IMR-90 (cell line): ENCODE measurements at regions not wholly inside any gene's neighbourhood (a gene's known extent, or its start where the extent isn't known, plus 50 kb on each side); places are given as distances from the start of the nearest gene placed in this dataset.

Source experiments
- ATAC-seq: fragments of 200-7000 bp; cut with Tn5 transposase; 2 replicates; pipeline ENCODE4 v1.9.1; 2020; ENCODE audit warnings: low read depth, mild to moderate bottlenecking, moderate library complexity
- BruUV-seq: library from RNA; stranded (reverse); fragments of 400-500 nt; replicated peaks from 2 replicates; lab custom pipeline; 2021; lab: Mats Ljungman, UMichigan
- CTCF ChIA-PET: fragments of 300-600 bp; formaldehyde crosslinking; extraction: SDS; loops from one replicate; lab custom pipeline; 2021; ENCODE audit warnings: antibody characterized with exemption; lab: Yijun Ruan, JAX
- POLR2A ChIA-PET: fragments of 300-600 bp; sonication (Branson Sonifier 250); formaldehyde crosslinking; loops from one replicate; lab custom pipeline; 2022; ENCODE audit warnings: antibody characterized with exemption; ENCODE audit not compliant: unreplicated experiment; lab: Charles Lee
- DNase-seq: peaks from one replicate; pipeline ENCODE4 v3.0.0; 2013
- H2AFZ ChIP-seq: replicated peaks from 2 replicates; pipeline ENCODE3; 2013; ENCODE audit warnings: low read length, mild to moderate bottlenecking; ENCODE audit not compliant: poor library complexity
- H2AK5ac ChIP-seq: 2 replicates; pipeline ENCODE4 v1.6.1; 2013; ENCODE audit warnings: low read depth, low read length, inconsistent platforms
- H2AK9ac ChIP-seq: replicated peaks from 2 replicates; pipeline ENCODE3; 2013; ENCODE audit warnings: mild to moderate bottlenecking, low read depth, low read length, moderate library complexity; ENCODE audit not compliant: poor library complexity
- H2BK120ac ChIP-seq: 2 replicates; pipeline ENCODE4 v1.6.1; 2013; ENCODE audit warnings: low read depth, low read length, inconsistent platforms
- H2BK15ac ChIP-seq: 3 replicates; pipeline ENCODE4 v1.6.1; 2013; ENCODE audit warnings: low read depth, low read length, inconsistent platforms
- H2BK20ac ChIP-seq: 2 replicates; pipeline ENCODE4 v1.6.1; 2013; ENCODE audit warnings: low read depth, mild to moderate bottlenecking, inconsistent platforms, low read length, moderate library complexity
- H2BK5ac ChIP-seq: 2 replicates; pipeline ENCODE4 v1.6.1; 2013; ENCODE audit warnings: mild to moderate bottlenecking, low read depth, low read length, inconsistent platforms; ENCODE audit not compliant: poor library complexity, severe bottlenecking
- H3K14ac ChIP-seq: replicated peaks from 2 replicates; pipeline ENCODE4 v1.6.1; 2013; ENCODE audit warnings: low read depth, low read length, inconsistent platforms
- H3K18ac ChIP-seq: 2 replicates; pipeline ENCODE4 v1.6.1; 2013; ENCODE audit warnings: low read depth, low read length, control low read depth
- H3K23ac ChIP-seq: 2 replicates; pipeline ENCODE4 v1.6.1; 2013; ENCODE audit warnings: low read depth, low read length, inconsistent platforms
- H3K27ac ChIP-seq: 2 replicates; pipeline ENCODE4 v1.5.1; 2013; ENCODE audit warnings: mild to moderate bottlenecking, control low read depth, low read length; ENCODE audit not compliant: insufficient read depth
- H3K27me3 ChIP-seq: 2 replicates; pipeline ENCODE4 v1.6.1; 2013; ENCODE audit warnings: low read length; ENCODE audit not compliant: control insufficient read depth, insufficient read depth
- H3K36me3 ChIP-seq: 2 replicates; pipeline ENCODE4 v1.6.1; 2013; ENCODE audit warnings: low read length, mixed read lengths; ENCODE audit not compliant: control insufficient read depth, insufficient read depth
- H3K4ac ChIP-seq: 2 replicates; pipeline ENCODE4 v1.6.1; 2013; ENCODE audit warnings: low read depth, low read length, inconsistent platforms
- H3K4me1 ChIP-seq: 2 replicates; pipeline ENCODE4 v1.6.1; 2013; ENCODE audit warnings: low read length, mixed read lengths; ENCODE audit not compliant: control insufficient read depth, insufficient read depth
- H3K4me2 ChIP-seq: 2 replicates; pipeline ENCODE4 v1.6.1; 2013; ENCODE audit warnings: low read depth, mild to moderate bottlenecking, control low read depth, low read length, moderate library complexity
- H3K4me3 ChIP-seq: 2 replicates; pipeline ENCODE4 v1.5.1; 2013; ENCODE audit warnings: low read depth, mild to moderate bottlenecking, control low read depth, low read length, moderate library complexity; ENCODE audit not compliant: insufficient read depth
- H3K56ac ChIP-seq: 2 replicates; pipeline ENCODE4 v1.6.1; 2013; ENCODE audit warnings: low read length, inconsistent platforms; ENCODE audit not compliant: insufficient read depth; ENCODE audit errors: extremely low read depth
- H3K79me1 ChIP-seq, 2 experiments: 2 replicates each; pipeline ENCODE4 v1.6.1; 2013; ENCODE audit warnings: low read length in 2 of 2, inconsistent platforms in 1 of 2, low read depth in 1 of 2
- H3K9ac ChIP-seq: 2 replicates; pipeline ENCODE4 v1.6.1; 2013; ENCODE audit warnings: low read depth, low read length, control low read depth
- H3K9me1 ChIP-seq: 2 replicates; pipeline ENCODE4 v1.6.1; 2013; ENCODE audit warnings: low read length, inconsistent platforms; ENCODE audit not compliant: insufficient read depth
- H3K9me3 ChIP-seq: 2 replicates; pipeline ENCODE4 v1.6.1; 2013; ENCODE audit warnings: low read length; ENCODE audit not compliant: control insufficient read depth, insufficient read depth
- H4K20me1 ChIP-seq: 2 replicates; pipeline ENCODE4 v1.6.1; 2013; ENCODE audit warnings: low read length, inconsistent platforms; ENCODE audit not compliant: insufficient read depth
- H4K5ac ChIP-seq: 2 replicates; pipeline ENCODE4 v1.6.1; 2013; ENCODE audit warnings: mild to moderate bottlenecking, low read depth, low read length, control low read depth
- H4K8ac ChIP-seq, 2 experiments: 2 replicates each; pipeline ENCODE4 v1.6.1; 2013; ENCODE audit warnings: low read depth in 2 of 2, low read length in 2 of 2, control low read depth in 1 of 2, inconsistent platforms in 1 of 2
- H4K91ac ChIP-seq: 2 replicates; pipeline ENCODE4 v1.6.1; 2013; ENCODE audit warnings: low read depth, low read length, inconsistent platforms; ENCODE audit not compliant: insufficient read depth
- BHLHE40 ChIP-seq: fragments of 150-350 bp; IDR thresholded peaks from 2 replicates; pipeline ENCODE4 v1.6.1; 2016; ENCODE audit warnings: mild to moderate bottlenecking, low read depth, low read length
- CEBPB ChIP-seq: IDR thresholded peaks from 2 replicates; pipeline ENCODE4 v1.6.1; 2012; ENCODE audit warnings: low read depth, low read length, improper control_type of control experiment
- CHD1 ChIP-seq: IDR thresholded peaks from 2 replicates; pipeline ENCODE4 v1.6.1; 2012; ENCODE audit warnings: low read depth, low read length, improper control_type of control experiment
- FOS ChIP-seq: fragments of 150-350 bp; IDR thresholded peaks from 2 replicates; pipeline ENCODE4 v1.6.1; 2016; ENCODE audit warnings: low read depth, low read length
- MAFK ChIP-seq: IDR thresholded peaks from 2 replicates; pipeline ENCODE4 v1.6.1; 2012; ENCODE audit warnings: low read depth, low read length, improper control_type of control experiment
- MXI1 ChIP-seq: IDR thresholded peaks from 2 replicates; pipeline ENCODE4 v1.6.1; 2012; ENCODE audit warnings: low read depth, mild to moderate bottlenecking, low read length, moderate library complexity, borderline replicate concordance
- NFE2L2 ChIP-seq: fragments of 150-350 bp; IDR thresholded peaks from 2 replicates; pipeline ENCODE4 v1.6.1; 2016; ENCODE audit warnings: low read depth, mild to moderate bottlenecking, low read length
- POLR2A ChIP-seq: IDR thresholded peaks from 2 replicates; pipeline ENCODE4 v1.6.1; 2012; ENCODE audit warnings: mild to moderate bottlenecking, low read depth, low read length
- RAD21 ChIP-seq: IDR thresholded peaks from 2 replicates; pipeline ENCODE4 v1.6.1; 2012; ENCODE audit warnings: low read length, improper control_type of control experiment
- RCOR1 ChIP-seq: IDR thresholded peaks from 2 replicates; pipeline ENCODE4 v1.6.1; 2012; ENCODE audit warnings: mild to moderate bottlenecking, low read length, improper control_type of control experiment; ENCODE audit not compliant: insufficient replicate concordance
- RFX5 ChIP-seq: IDR thresholded peaks from 2 replicates; pipeline ENCODE4 v1.8.0; 2012; ENCODE audit warnings: low read depth, mild to moderate bottlenecking, low read length, moderate library complexity
- SMC3 ChIP-seq: fragments of 150-350 bp; IDR thresholded peaks from 2 replicates; pipeline ENCODE4 v1.6.1; 2016; ENCODE audit warnings: low read depth, mild to moderate bottlenecking, antibody characterized with exemption, low read length, moderate library complexity
- WGBS, 2 experiments: methylation state at CpG; one replicate each; pipeline versions ENCODE4 v1.1.5 to v1.1.7; 2013; ENCODE audit warnings: missing lambda C conversion rate in 2 of 2; ENCODE audit not compliant: insufficient read length in 1 of 2; ENCODE audit errors: extremely low coverage in 2 of 2; 5-methylcytosine and 5-hydroxymethylcytosine counted together
- dilution Hi-C: fragments of 300-500 bp; cut with HindIII; formaldehyde crosslinking; loops from one replicate; pipeline ENCODE4 v1.14.3; 2018; ENCODE audit warnings: low sequenced_read_pairs; ENCODE audit not compliant: unreplicated experiment
- in situ Hi-C: fragments of 300-500 bp; cut with MboI; formaldehyde crosslinking; loops from 3 replicates; pipeline ENCODE4 v1.14.3; 2019; ENCODE audit warnings: low sequenced_read_pairs, inconsistent platforms, mixed read lengths
- intact Hi-C: fragments of 100-400 bp; cut with micrococcal nuclease; formaldehyde crosslinking; loops from 2 replicates; pipeline ENCODE4 v1.10.0; 2022
- TF ChIP-seq, protein P1 (sequence below): fragments of 150-350 bp; IDR thresholded peaks from 2 replicates; pipeline ENCODE4 v1.6.1; 2017; ENCODE audit warnings: mild to moderate bottlenecking, antibody characterized with exemption, low read length, low read depth
- TF ChIP-seq, protein P2 (sequence below): conservative IDR thresholded peaks from 2 replicates; pipeline ENCODE4 v1.5.1; 2012; ENCODE audit warnings: mild to moderate bottlenecking, low read depth, low read length, improper control_type of control experiment

DNA sequence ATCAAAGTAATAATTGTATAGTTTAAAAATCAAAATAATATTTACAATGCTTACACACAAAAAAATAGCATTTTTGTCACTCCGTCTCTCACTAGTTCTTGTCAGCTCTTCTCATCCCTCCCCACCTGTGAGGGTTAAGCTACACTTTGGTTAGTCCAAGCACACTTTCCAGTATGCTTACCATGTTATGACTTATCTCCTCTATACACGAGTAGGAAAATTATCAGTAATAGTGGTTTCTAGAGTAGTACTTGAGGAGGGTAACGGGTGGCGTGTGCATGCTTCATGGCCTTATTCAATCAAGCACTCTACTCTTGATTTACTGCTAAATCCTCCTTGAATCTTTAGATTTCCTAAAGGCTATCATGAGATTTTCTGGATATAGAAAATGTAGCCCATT lies 443.7 kb downstream of the UTRN start:
- H2BK120ac ChIP-seq, result no peak overlapping the region
- H3K27me3 ChIP-seq, result no peaks in the 10 kb centered on the region
- DNase-seq (no peak), ATAC-seq (no peak)
- no peak overlapping the region for H4K8ac ChIP-seq
- H3K9me3 ChIP-seq, result no peaks in the 10 kb centered on the region
- no peak overlapping the region for H3K4me2 ChIP-seq
- no peaks in the 10 kb centered on the region for H4K20me1 ChIP-seq
- H3K56ac ChIP-seq, result no peak overlapping the region
- no peak overlapping the region for H2BK5ac ChIP-seq
- H2AFZ ChIP-seq, result no peak overlapping the region
- no peak overlapping the region for H4K91ac ChIP-seq
- no peak overlapping the region for H3K4me3 ChIP-seq
- no peak for TF ChIP-seq NFE2L2
- TF ChIP-seq RFX5, result no peak
- TF ChIP-seq SMC3, result no peak
- TF ChIP-seq CEBPB, result no peak
- TF ChIP-seq RAD21, result no peak
- no peak for TF ChIP-seq POLR2A
- TF ChIP-seq RCOR1, result no peak
- no peak for TF ChIP-seq BHLHE40
- TF ChIP-seq MAFK, result no peak
- TF ChIP-seq FOS, result no peak
- TF ChIP-seq MXI1, result no peak
- TF ChIP-seq, protein P1, sequence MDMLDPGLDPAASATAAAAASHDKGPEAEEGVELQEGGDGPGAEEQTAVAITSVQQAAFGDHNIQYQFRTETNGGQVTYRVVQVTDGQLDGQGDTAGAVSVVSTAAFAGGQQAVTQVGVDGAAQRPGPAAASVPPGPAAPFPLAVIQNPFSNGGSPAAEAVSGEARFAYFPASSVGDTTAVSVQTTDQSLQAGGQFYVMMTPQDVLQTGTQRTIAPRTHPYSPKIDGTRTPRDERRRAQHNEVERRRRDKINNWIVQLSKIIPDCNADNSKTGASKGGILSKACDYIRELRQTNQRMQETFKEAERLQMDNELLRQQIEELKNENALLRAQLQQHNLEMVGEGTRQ, result no peak
- no peak for TF ChIP-seq CHD1
- TF ChIP-seq, protein P2, sequence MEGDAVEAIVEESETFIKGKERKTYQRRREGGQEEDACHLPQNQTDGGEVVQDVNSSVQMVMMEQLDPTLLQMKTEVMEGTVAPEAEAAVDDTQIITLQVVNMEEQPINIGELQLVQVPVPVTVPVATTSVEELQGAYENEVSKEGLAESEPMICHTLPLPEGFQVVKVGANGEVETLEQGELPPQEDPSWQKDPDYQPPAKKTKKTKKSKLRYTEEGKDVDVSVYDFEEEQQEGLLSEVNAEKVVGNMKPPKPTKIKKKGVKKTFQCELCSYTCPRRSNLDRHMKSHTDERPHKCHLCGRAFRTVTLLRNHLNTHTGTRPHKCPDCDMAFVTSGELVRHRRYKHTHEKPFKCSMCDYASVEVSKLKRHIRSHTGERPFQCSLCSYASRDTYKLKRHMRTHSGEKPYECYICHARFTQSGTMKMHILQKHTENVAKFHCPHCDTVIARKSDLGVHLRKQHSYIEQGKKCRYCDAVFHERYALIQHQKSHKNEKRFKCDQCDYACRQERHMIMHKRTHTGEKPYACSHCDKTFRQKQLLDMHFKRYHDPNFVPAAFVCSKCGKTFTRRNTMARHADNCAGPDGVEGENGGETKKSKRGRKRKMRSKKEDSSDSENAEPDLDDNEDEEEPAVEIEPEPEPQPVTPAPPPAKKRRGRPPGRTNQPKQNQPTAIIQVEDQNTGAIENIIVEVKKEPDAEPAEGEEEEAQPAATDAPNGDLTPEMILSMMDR, result no peak
- H3K27ac ChIP-seq, result no peak overlapping the region
- WGBS, 2 experiments, result no CpG with 5 or more reads among the region's 4 CpGs
- ChIA-PET POLR2A (no interaction called here), CTCF (no interaction called here)
- H2AK5ac ChIP-seq, result no peak overlapping the region
- no peak overlapping the region for H2BK20ac ChIP-seq
- no TSS peak for BruUV-seq
- no peak overlapping the region for H3K14ac ChIP-seq
- dilution Hi-C loops, result no loop called here
- intact Hi-C loops, result no loop called here
- H2BK15ac ChIP-seq, result no peak overlapping the region
- H3K4me1 ChIP-seq, result no peaks in the 10 kb centered on the region
- no peak overlapping the region for H3K9ac ChIP-seq
- no peak overlapping the region for H3K23ac ChIP-seq
- no peaks in the 10 kb centered on the region for H3K36me3 ChIP-seq
- no peak overlapping the region for H4K5ac ChIP-seq
- H3K9me1 ChIP-seq, result no peaks in the 10 kb centered on the region; the same call in 1 of the 2 replicates
- no peak overlapping the region for H2AK9ac ChIP-seq
- no peak overlapping the region for H3K4ac ChIP-seq
- no peaks in the 10 kb centered on the region; a peak in 1 of 4 replicates for H3K79me1 ChIP-seq
- no peak overlapping the region for H3K18ac ChIP-seq
- in situ Hi-C loops, result no loop called here
